ENCODE measurements at regions not wholly inside any gene's neighbourhood (a gene's known extent, or its start where the extent isn't known, plus 50 kb on each side); places are given as distances from the start of the nearest gene placed in this dataset.

DNA sequence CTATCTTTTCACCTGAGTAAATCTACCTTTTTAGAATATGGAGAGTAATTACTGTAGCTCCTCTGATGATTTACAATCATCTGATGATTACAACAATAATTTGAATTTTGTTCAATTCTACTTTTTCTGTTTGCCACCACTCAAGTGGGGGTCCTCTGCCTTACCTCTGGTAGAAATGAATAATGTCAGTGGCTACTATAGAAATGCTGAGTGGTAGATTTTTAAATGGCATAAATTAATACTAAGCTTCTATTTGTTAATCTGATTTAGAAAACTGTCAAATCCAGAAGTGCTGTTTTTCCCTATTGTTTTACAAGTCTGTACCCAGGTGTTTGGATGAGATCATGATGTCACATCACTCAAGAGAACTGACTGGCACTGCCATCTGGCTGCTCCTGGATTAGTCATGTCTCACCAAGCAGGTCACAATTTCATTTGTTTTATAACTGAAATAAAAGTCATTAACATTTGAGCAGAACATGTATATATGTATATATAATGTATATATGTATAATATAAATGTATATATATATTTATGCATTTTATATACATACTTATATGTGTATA lies 494.8 kb downstream of the TBC1D4 start:
- intact Hi-C loops (cut with DNase I): no loop called here
- ATAC-seq (no peak), DNase-seq (no peak)

DNA sequence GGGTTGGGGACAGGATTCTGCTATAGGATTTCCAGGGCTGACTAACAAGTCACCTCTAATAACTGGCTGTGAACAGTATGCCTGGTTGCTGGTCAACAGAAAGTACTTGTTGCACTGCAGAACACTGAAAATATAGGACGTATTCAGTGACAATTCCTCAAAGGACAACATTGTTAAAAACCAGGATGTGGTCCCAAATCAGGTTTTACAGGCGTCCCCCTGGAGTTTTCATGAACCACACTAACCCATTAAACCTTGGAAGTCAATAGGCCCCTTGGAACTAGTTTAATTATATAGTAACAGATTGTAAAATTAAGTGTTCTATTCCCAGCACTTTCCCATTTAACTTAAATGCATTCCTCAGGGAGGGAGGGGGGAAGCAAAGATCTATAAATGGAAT lies 495.4 kb downstream of the TBC1D4 start:
- intact Hi-C loops (cut with DNase I): no loop called here
- DNase-seq: no peak
- no peak for ATAC-seq

DNA sequence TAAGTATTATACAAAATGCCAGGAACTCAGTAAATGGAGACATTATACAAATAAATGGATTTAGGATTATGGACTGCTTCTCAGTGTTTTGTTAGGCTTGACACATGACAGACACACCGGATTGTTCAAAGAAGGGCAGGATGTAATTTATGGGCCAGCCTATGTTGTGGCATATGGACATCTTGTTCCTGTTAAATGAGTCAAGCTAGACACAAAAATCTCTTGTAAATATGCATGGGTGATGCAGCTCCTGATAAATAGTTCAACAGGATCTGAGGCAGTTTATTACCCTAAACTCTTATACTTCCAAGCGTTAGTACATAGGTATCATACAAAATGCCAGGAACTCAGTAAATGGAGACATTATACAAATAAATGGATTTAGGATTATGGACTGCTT lies 502.3 kb downstream of the TBC1D4 start:
- no peak for ATAC-seq
- no peak for DNase-seq
- intact Hi-C loops (cut with DNase I): no loop called here

DNA sequence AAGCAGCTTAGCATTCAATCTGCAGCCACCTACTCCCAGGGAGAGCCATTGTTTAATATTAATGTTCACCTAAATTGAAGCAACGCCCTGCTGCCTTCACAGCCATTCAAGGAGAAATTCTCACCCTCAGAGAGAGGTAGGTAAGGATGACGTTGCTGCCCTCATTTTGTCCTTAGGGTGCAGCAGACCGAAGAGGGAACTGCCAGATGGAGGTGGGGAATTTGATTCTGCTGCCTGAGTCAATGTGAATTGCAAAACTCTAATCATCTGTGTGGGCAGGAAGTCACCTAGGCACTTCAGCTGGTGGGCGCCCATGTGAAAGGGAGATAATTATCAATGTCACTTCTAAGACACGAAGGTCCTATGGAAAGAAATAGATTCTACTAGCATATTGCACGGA lies 503.4 kb downstream of the TBC1D4 start:
- no peak for ATAC-seq
- intact Hi-C loops (cut with DNase I): no loop called here
- DNase-seq: no peak

DNA sequence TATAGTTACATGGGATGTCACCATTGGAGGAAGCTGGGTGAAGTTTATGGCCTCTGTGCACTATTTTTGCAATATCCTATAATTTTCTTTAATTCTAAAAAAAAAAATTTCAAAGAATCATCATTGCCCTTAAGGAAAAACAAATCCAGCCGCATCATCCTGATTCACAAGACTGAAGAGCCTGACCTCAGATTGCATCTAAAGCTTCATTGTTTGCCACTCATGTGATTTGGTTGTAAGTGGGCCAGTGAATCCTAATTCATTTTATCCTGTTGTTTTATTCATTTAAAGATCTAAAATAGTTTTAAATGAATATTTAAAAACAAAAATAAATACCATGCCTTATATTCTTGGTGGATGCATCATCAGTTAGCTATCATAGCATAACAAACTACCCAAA lies 504.5 kb downstream of the TBC1D4 start:
- DNase-seq (no peak), ATAC-seq (no peak)
- intact Hi-C loops (cut with DNase I): no loop called here

DNA sequence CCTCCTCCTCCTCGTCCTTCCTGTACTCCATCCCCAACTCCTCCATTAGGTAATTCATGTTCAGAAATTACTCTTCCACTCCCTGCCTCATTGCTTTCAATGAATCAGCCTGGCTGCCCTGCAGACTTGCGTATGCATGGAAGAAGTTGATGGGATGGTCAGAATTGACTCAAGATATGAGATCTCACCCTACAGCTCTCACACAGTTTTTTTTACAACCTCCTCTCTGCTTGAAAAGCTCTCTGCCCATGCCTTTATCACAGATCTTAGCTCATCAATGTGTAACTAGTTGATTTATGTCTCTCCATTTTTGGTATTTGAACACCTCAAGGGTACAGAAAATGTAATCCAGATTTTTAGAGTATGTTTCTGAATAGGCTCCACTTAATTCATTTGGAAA lies 506.9 kb downstream of the TBC1D4 start:
- intact Hi-C loops (cut with DNase I): no loop called here
- ATAC-seq: no peak
- DNase-seq: no peak

DNA sequence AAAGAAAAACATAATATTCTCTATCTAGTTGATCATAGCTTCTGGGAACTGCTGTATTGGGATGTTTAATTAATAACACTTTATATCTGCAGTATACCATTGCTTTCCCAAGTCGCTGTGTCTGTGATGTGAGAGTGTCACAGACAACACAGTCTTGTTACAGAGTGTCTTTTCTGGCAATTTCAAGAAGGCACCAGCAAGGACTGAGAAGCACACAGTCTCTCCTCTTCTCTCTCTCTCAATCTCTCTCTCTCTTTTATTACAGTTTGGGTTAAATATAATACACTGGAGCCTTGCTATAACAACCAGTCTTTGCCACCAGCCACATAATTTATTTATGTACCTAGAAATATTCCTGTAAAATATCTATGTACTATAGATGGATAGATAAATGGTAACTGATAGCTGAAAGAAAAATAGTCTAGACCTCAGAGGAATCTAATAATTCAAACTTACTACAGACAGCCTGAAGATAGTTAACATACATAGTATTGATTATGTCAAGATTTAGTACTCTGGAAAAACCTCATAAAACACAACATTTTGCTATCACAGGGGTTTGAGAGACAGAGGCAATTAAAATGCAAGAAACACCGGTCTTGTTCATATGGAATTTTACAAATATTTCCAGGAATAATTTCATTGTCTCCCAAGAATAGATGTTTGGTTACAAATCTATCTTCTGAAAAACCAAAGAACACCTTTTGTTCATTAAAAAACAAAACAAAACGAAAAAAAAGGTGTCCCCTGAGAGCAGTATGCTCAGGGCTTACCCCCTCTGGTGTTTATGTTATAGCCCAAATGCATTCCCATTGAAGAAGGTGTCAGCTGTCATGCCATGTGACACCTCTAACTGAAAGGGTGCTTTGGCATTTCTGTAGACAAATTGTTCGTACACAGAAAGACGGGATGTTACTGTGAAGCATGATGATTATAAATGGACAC lies 507.8 kb downstream of the TBC1D4 start:
- DNase-seq (no peak), ATAC-seq (no peak)
- intact Hi-C loops (cut with DNase I): no loop called here

DNA sequence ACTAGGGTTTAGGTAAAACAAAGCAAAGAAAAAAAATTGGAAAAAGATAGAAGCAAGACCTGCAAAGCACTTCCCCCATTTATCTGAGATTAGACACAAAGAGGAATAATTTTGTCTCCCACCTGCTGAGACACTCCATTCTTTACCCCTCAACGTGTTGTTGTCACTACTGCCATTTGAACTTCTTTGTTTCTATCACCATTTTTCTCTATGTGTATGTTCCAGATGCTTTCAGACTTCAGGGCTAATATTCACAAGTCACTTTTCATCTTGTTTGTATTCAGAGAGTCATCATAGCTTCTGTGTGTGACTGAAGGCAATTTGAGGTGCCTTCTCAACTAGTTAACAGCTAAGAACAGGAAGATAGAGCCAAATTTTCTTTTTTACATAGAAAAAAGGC lies 512.5 kb downstream of the TBC1D4 start:
- intact Hi-C loops (cut with DNase I): no loop called here

DNA sequence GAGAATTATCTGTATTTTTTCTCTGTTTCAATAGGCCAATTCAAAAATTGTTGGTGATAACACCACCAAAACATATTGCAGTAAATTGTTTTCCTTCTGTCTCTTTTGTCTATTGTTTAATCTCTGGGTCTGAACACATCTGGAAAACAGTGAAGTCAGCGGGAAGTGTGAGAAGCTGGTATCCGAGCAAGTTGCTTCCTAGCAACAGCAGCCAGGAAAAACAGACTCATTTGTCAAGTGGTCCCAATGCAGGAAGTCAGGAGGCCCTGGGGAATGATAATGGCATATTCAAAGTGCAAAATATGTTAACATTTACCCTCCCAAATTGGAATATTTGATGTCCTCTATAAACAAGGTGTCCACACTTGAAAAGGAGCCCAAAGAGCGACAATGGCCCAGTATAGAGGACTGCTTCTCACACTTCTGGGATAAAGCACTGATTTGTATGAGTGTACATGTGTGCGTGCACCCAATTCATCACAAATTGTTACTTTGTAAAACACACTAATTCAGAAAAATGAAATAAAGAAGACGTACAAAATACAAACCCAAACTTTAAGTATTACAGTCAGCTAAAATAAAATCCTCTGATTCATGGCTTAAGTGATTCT lies 515.0 kb downstream of the TBC1D4 start:
- intact Hi-C loops (cut with DNase I): no loop called here
- ATAC-seq: peak in 1 of 2 donors; percentile 50
- DNase-seq: no peak

More for the DNA sequence above, 512.5 kb downstream of the TBC1D4 start:
- no peak for ATAC-seq
- no peak for DNase-seq

DNA sequence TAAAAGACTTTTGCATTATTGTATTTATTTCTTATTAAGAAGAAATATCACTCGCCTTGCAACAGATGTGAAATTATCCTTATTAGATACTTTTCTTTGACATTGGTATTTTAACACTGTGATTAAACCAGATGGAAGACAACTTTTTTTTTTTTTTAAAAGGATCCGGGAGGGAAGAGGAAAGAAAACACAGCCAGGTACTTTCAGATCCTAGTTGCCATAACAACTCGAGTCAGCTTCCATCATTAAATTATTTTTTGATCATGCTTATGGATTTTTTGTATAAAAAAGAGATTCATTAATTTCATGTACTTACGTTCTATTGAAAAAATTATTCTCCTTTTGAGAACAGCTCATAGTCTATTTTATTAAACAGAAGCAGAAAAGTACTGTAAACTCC lies 515.7 kb downstream of the TBC1D4 start:
- ATAC-seq (no peak), DNase-seq (no peak)
- intact Hi-C loops (cut with DNase I): no loop called here

DNA sequence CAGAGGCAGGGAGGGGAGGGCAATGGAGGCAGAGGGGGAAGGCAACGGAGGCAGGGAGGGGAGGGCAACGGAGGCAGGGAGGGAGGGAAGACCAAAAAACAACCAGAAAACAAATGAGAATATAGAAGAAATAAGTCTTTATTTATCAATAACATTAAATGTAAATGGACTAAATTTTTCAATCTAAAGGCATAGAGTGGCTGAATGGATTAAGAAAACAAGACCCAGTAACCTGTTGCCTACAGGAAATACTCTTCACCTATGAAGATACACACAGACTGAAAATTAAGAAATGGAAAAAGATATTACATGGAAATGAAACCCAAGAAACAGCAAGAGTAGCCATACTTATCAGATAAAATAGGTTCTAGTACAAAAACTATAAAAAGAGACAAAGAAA lies 536.3 kb downstream of the TBC1D4 start:
- ATAC-seq: no peak

DNA sequence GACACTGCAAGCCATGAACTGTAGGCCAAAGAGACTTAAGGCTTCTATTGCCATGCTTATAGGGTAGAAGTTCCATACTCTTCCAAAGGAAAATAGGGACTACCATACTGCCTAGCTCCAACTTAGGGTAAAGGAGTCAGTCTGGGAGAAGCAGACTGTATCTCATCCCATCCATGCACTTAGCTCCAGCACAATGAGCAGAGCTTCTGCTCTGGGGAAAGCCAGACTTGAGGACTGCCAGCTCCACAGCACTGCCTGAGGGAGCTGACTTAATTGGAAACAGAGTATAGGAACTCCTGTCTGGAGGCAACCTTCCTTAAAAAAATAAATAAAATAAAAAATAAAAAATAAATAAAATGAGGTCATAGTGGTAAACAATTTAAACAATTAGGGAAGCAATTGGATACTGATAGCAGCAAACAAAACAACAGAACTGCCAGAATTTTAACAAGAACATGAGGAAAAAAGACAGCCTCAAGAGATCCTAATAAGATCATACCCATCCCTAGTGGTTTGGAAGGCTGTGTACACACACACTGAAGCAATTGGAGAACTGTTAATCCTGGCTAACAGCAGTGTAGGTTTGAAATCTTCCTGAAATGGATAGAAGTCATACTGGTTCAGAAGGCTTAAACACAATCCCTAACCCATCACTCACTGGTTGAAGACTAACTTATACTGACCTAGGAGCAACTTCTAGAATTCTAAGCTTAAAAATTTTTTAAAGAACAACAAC lies 550.1 kb downstream of the TBC1D4 start:
- ATAC-seq: peak in 1 of 2 donors; percentile 33
- intact Hi-C loops (cut with DNase I): no loop called here
- no peak for DNase-seq

More for the DNA sequence above, 536.3 kb downstream of the TBC1D4 start:
- DNase-seq: no peak
- intact Hi-C loops (cut with DNase I): no loop called here

DNA sequence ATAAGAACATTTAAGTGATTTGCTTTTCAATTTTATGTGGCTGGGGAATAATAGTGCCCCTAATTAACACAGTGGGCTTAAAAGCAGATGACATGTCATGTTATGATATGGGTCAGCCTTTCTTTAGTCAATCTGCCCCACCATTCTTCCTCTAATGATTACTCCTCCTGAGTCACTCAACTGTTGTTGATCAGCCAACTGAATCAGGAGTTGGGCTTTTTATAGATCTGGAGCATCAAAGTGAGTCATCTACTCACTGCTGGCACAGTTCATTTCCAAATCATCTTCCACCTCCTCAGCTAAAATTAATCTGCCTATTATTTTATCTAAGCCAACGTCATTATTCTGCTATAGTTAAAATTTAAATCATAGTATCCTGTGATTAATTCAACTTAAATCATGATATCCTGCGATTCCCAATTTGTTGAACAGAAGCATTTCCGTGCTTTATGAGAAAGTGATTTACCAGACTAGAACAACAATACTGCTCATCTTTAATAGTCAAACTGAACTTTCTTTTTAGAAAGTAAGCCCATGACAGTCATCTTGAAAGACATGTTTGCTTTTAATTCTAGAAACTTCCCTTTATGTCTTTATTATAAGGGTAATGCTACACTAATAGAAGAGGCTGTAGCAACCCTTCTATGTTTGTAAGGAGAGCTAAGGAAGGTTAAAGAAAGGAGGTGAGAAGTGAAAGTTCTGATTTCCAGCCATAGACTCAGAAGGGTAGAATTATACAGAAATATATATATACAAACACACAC lies 551.4 kb downstream of the TBC1D4 start:
- intact Hi-C loops (cut with DNase I): no loop called here
- no peak for DNase-seq
- ATAC-seq: peak in 1 of 2 donors; percentile 29

DNA sequence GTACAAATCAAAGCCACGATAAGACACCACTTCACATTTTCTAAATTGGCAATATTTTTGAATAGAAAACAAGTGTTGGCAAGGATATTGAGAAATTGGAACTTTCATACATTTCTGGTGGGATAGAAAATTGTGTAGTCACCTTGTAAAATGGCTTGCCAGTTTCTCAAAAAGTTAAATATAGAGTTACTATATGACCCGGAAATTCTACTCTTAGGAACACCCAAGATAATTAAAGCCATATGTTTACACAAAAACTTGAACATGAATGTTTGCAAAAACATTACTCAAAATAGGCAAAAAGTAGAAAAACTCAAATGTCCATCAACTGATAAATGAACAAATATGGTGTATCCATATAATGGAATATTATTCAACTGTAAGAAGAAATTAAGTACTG lies 552.5 kb downstream of the TBC1D4 start:
- intact Hi-C loops (cut with DNase I): no loop called here
- DNase-seq (no peak), ATAC-seq (no peak)

DNA sequence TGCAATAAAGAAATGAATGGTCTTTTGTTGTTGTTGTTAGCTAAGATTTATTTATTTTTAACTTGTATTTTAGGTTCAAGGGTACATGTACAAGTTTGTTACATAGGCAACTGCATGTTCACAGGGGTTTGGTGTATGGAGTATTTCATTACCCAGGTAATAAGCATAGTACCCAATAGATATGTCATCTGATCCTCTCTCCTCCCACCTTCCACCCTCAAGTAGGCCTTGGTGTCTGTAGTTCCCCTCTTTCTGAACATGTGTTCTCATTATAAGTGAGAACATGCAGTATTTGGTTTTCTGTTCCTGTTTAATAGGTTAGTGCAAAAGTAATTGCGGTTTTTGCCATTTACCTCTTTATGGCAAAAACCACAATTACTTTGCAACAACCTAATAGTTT lies 554.1 kb downstream of the TBC1D4 start:
- intact Hi-C loops (cut with DNase I): no loop called here
- ATAC-seq (no peak), DNase-seq (no peak)

DNA sequence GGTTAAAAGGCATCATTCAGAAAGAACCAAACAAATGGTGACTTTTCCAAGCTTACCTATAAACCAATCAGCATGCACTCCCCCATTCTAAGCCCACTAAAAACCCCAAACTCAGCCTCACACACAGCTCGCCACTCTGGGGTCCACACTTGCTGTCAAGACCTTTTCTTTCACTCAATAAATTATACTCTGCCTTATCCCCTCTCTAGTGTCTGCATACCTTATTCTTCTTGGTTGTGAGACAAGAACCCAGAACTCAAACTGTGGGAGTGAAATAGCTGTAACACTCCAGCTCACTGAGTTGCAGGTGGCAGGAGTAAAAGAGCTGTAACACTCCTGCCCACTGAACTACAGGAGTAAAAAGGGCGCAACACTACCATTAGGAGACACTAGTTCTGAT lies 559.0 kb downstream of the TBC1D4 start:
- intact Hi-C loops (cut with DNase I): no loop called here
- ATAC-seq (no peak), DNase-seq (no peak)

DNA sequence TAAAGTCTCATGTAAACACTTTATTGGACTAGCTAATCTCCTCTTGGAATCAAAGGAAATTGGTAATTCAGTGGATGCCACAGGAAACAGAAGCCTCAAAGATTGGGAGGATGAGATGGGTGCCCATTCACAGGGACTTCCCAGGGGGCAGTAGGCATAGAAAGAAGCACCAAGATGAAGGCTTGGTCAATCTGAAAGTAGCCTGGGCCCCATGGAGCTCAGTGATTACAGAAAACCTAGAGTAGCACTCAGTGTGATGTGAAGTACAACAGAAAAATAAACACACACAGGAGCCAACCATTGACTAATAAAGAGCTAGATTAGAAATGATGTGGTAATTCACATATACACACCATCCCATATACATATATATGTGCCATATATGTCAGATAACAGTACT lies 560.6 kb downstream of the TBC1D4 start:
- ATAC-seq (no peak), DNase-seq (no peak)
- intact Hi-C loops (cut with DNase I): no loop called here

DNA sequence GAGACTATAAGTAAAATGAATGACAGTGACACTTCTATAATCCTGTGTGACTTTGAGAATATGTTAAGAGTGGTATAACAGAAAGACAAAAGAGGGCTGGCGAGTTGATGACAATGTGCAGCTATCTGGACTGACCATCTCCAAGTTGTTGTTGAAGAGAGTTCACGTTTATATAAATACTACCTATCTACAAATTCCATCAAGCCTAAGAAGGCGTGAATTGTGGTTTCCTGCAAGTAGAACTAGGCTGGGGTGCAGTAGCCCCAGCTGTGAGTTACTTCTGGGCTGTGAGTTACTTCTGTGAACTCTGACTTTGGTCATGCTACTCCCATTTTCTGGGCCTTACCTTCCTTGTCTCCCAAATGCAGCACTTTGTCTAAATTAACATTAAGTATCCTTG lies 561.0 kb downstream of the TBC1D4 start:
- no peak for ATAC-seq
- DNase-seq: no peak
- intact Hi-C loops (cut with DNase I): no loop called here

DNA sequence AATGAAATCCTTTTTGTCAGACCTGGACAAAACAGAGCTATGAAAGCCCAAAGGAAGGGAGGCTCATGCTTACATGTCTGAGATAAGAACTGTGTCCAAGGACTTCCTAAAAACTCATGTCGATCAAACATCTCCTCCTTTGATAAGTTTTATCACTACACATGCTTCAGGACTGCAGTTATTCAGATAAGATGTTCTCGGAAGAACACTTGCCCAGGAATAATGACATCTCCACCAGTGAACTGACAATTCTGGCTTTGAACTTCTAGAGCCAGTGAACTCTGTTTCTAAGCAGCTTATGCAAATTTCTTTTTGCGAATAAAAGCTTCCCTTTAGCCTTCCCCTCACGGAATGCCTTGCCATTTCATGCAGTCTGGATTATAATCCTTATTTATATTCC lies 561.6 kb downstream of the TBC1D4 start:
- DNase-seq: no peak
- intact Hi-C loops (cut with DNase I): no loop called here
- no peak for ATAC-seq
